DOHH2 (cell line): ENCODE measurements at regions not wholly inside any gene's neighbourhood (a gene's known extent, or its start where the extent isn't known, plus 50 kb on each side); places are given as distances from the start of the nearest gene placed in this dataset.

Experiments
- EZH2phosphoT487 ChIP-seq: fragments of 200-600 bp; sonication (generic); IDR thresholded peaks from 2 replicates; pipeline ENCODE4 v1.6.1; 2017; ENCODE audit warnings: borderline replicate concordance, mild to moderate bottlenecking, antibody characterized with exemption, low read length, moderate library complexity, mixed read lengths
- TF ChIP-seq, protein P1 (sequence below): fragments of 200-600 bp; sonication (generic); IDR thresholded peaks from one replicate; pipeline ENCODE4 v1.5.1; 2014; ENCODE audit warnings: antibody characterized with exemption, mild to moderate bottlenecking, low read depth, low read length; ENCODE audit not compliant: poor library complexity, severe bottlenecking

DNA sequence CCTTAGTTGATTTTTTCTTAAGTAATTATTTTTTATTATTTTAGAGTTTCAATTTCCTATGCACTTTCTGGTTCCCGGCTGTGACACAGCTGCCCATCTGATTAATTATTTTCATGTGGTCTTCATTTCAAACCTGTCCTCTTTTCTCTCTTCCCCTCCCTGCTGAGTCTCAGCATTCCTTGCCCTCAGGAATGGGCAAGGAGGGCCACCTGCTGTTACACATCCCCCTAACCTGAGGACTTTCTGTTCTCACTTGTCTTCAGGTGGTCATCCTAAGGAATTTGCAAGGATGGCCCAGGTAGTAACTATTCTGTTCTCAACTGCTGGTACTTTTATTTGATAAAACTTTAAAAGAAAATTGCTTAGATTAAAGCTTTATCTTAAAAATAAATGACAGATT lies 545.0 kb downstream of the OTOL1 start:
- TF ChIP-seq, protein P1, sequence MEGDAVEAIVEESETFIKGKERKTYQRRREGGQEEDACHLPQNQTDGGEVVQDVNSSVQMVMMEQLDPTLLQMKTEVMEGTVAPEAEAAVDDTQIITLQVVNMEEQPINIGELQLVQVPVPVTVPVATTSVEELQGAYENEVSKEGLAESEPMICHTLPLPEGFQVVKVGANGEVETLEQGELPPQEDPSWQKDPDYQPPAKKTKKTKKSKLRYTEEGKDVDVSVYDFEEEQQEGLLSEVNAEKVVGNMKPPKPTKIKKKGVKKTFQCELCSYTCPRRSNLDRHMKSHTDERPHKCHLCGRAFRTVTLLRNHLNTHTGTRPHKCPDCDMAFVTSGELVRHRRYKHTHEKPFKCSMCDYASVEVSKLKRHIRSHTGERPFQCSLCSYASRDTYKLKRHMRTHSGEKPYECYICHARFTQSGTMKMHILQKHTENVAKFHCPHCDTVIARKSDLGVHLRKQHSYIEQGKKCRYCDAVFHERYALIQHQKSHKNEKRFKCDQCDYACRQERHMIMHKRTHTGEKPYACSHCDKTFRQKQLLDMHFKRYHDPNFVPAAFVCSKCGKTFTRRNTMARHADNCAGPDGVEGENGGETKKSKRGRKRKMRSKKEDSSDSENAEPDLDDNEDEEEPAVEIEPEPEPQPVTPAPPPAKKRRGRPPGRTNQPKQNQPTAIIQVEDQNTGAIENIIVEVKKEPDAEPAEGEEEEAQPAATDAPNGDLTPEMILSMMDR: no peak
- no peak for TF ChIP-seq EZH2phosphoT487
